A549 (cell line): ENCODE measurements at regions not wholly inside any gene's neighbourhood (a gene's known extent, or its start where the extent isn't known, plus 50 kb on each side); places are given as distances from the start of the nearest gene placed in this dataset.

Experiments
- ATAC-seq, 2 experiments: fragments of 200-7000 bp in 1 of 2; fragments of >200 bp in 1 of 2; cut with Nextera tagmentation in 1 of 2; cut with Tn5 transposase in 1 of 2; 3 replicates each; pipeline versions ENCODE4 v1.8.0 to v1.9.1; 2018 to 2020; ENCODE audit warnings: mild to moderate bottlenecking in 1 of 2, moderate library complexity in 1 of 2
- CTCF ChIA-PET: fragments of 300-600 bp; sonication (Branson Sonifier 250); formaldehyde crosslinking; extraction: SDS; loops from one replicate; lab custom pipeline; 2021; ENCODE audit warnings: antibody characterized with exemption, inconsistent platforms; lab: Yijun Ruan, JAX
- POLR2A ChIA-PET: fragments of 350-600 bp; formaldehyde crosslinking; extraction: SDS; loops from one replicate; lab custom pipeline; 2021; ENCODE audit warnings: antibody characterized with exemption, inconsistent platforms; lab: Yijun Ruan, JAX
- DNase-seq, 2 experiments: peaks; one replicate each; pipeline versions ENCODE4 v3.0.0 to v3.0.0-alpha.2; 2011 to 2016; ENCODE audit warnings: low read depth in 1 of 2, low spot score in 1 of 2
- FAIRE-seq: peaks from 2 replicates; lab custom pipeline; 2011; peaks lifted over from hg19 to GRCh38; lab: Jason Lieb, UNC
- H3K27ac ChIP-seq, 2 experiments: fragments of >200 bp; sonication (Bioruptor Twin); formaldehyde crosslinking; 3 replicates each; pipeline ENCODE4 v1.5.1; 2016 to 2017
- H3K4me1 ChIP-seq: fragments of >200 bp; sonication (Bioruptor Twin); formaldehyde crosslinking; 3 replicates; pipeline ENCODE4 v1.6.1; 2016
- H3K4me2 ChIP-seq: fragments of >200 bp; sonication (Bioruptor Twin); formaldehyde crosslinking; 3 replicates; pipeline ENCODE4 v1.6.1; 2016
- H3K4me3 ChIP-seq: fragments of >200 bp; sonication (Bioruptor Twin); formaldehyde crosslinking; 3 replicates; pipeline ENCODE4 v1.5.1; 2016
- H3K9me3 ChIP-seq: fragments of >200 bp; sonication (Bioruptor Twin); formaldehyde crosslinking; 3 replicates; pipeline ENCODE4 v1.6.1; 2016
- BCL3 ChIP-seq: fragments of >200 bp; sonication (Bioruptor Twin); formaldehyde crosslinking; IDR thresholded peaks from 3 replicates; pipeline ENCODE4 v1.6.1; 2016
- CEBPB ChIP-seq, 2 experiments: fragments of >200 bp in 1 of 2; sonication (Bioruptor Twin) in 1 of 2; formaldehyde crosslinking in 1 of 2; IDR thresholded peaks; 2 replicates each; pipeline ENCODE4 v1.6.1; 2012 to 2016
- CHD2 ChIP-seq: fragments of 150-350 bp; IDR thresholded peaks from 2 replicates; pipeline ENCODE4 v1.6.1; 2014; ENCODE audit warnings: low read length; ENCODE audit not compliant: partially characterized antibody
- E2F6 ChIP-seq: IDR thresholded peaks from 2 replicates; pipeline ENCODE4 v1.6.1; 2012; ENCODE audit warnings: low read depth, borderline replicate concordance
- EHF ChIP-seq: fragments of 250-450 bp; sonication (Bioruptor Pico); IDR thresholded peaks from 2 replicates; pipeline ENCODE4 v1.5.0; 2020; ENCODE audit warnings: mild to moderate bottlenecking
- ESRRA ChIP-seq: fragments of 150-350 bp; IDR thresholded peaks from 2 replicates; pipeline ENCODE4 v1.6.1; 2014; ENCODE audit warnings: mild to moderate bottlenecking, low read length, borderline replicate concordance
- GATA3 ChIP-seq: IDR thresholded peaks from 2 replicates; pipeline ENCODE4 v1.6.1; 2012; ENCODE audit warnings: borderline replicate concordance
- HES2 ChIP-seq: fragments of >200 bp; sonication (Bioruptor Twin); formaldehyde crosslinking; IDR thresholded peaks from 2 replicates; pipeline ENCODE4 v1.6.1; 2016
- HMGXB4 ChIP-seq: fragments of 250-450 bp; sonication (Bioruptor Pico); IDR thresholded peaks from 2 replicates; pipeline ENCODE4 v1.5.0; 2021; ENCODE audit warnings: mild to moderate bottlenecking, moderate library complexity, borderline replicate concordance
- HOXB5 ChIP-seq: fragments of 250-450 bp; sonication (Bioruptor Pico); IDR thresholded peaks from 2 replicates; pipeline ENCODE4 v1.5.0; 2020; ENCODE audit warnings: mild to moderate bottlenecking, moderate library complexity
- JUN ChIP-seq, 2 experiments: fragments of >200 bp; sonication (Bioruptor Twin); formaldehyde crosslinking; IDR thresholded peaks; 2 replicates in 1 of 2; 3 replicates in 1 of 2; pipeline ENCODE4 v1.6.1; 2016 to 2017
- JUNB ChIP-seq: fragments of >200 bp; sonication (Bioruptor Twin); formaldehyde crosslinking; IDR thresholded peaks from 2 replicates; pipeline ENCODE4 v1.6.1; 2016
- MAX ChIP-seq: IDR thresholded peaks from 2 replicates; pipeline ENCODE4 v1.6.1; 2012
- MAZ ChIP-seq: fragments of 150-350 bp; IDR thresholded peaks from 2 replicates; pipeline ENCODE4 v1.6.1; 2014; ENCODE audit warnings: antibody characterized with exemption, low read depth, low read length, borderline replicate concordance
- NFE2L2 ChIP-seq: fragments of 150-350 bp; conservative IDR thresholded peaks from 2 replicates; pipeline ENCODE4 v1.6.1; 2014; ENCODE audit warnings: low read length
- NR3C1 ChIP-seq: fragments of >200 bp; sonication (Bioruptor Twin); formaldehyde crosslinking; IDR thresholded peaks from 3 replicates; pipeline ENCODE4 v1.6.1; 2017
- REST ChIP-seq: fragments of 200-600 bp; sonication (generic); IDR thresholded peaks from 2 replicates; pipeline ENCODE4 v1.6.1; 2016; ENCODE audit warnings: antibody characterized with exemption, mild to moderate bottlenecking, moderate library complexity
- RFX5 ChIP-seq: fragments of 450-650 bp; IDR thresholded peaks from 2 replicates; pipeline ENCODE4 v1.7.1; 2014; ENCODE audit warnings: antibody characterized with exemption, mild to moderate bottlenecking, moderate library complexity
- RNF2 ChIP-seq: fragments of 200-600 bp; sonication (generic); IDR thresholded peaks from 2 replicates; pipeline ENCODE4 v1.6.1; 2016; ENCODE audit warnings: low read depth, mild to moderate bottlenecking, antibody characterized with exemption, moderate library complexity, borderline replicate concordance
- SMC3 ChIP-seq: fragments of >200 bp; sonication (Bioruptor Twin); formaldehyde crosslinking; IDR thresholded peaks from 3 replicates; pipeline ENCODE4 v1.6.1; 2018; ENCODE audit warnings: inconsistent platforms
- ZFP36 ChIP-seq: fragments of 450-650 bp; IDR thresholded peaks from 2 replicates; pipeline ENCODE4 v1.6.1; 2014; ENCODE audit warnings: borderline replicate concordance; ENCODE audit not compliant: partially characterized antibody
- ZNF302 ChIP-seq: fragments of 250-450 bp; sonication (Bioruptor Pico); IDR thresholded peaks from 2 replicates; pipeline ENCODE4 v1.9.0; 2021; ENCODE audit warnings: inconsistent platforms, mild to moderate bottlenecking, moderate library complexity
- WGBS: methylation state at CpG from one replicate; pipeline ENCODE4 v1.1.6; 2017; ENCODE audit errors: missing lambda C conversion rate; 5-methylcytosine and 5-hydroxymethylcytosine counted together

GRCh38 chr7:131019351-131019750 is 285.3 kb upstream of the KLF14 start:
- Histone ChIP-seq H3K4me1 (peaks cover 39% of the 10 kb centered on the region), H3K4me2 (no peak overlapping the region), H3K9me3 (no peaks in the 10 kb centered on the region), H3K27ac (no peak overlapping the region)
- FAIRE-seq (no peak), DNase-seq (no peak), ATAC-seq (no peak)
- WGBS = 94% methylated on average over 1 of the region's 1 CpG
- CTCF ChIA-PET = interaction anchor here (1.3 to 3.7 kb wide), 4 partner anchors 12 to 123 kb away, joined by 4 to 17 read pairs (median 13); no protein-coding TSS in a partner anchor
- TF ChIP-seq MAX (no peak), JUNB (no peak), GATA3 (no peak), NR3C1 (no peak), ESRRA (no peak), ZNF302 (no peak), NFE2L2 (no peak), RFX5 (no peak)
- TF ChIP-seq, all 56 proteins: peak for 0
- POLR2A ChIA-PET = interaction anchor here (0.5 kb wide), 1 partner anchor 14 kb away, joined by 5 read pairs; no protein-coding TSS in a partner anchor
- H3K4me3 ChIP-seq = no peak overlapping the region

GRCh38 chr7:131020759-131021261 is 286.8 kb upstream of the KLF14 start:
- ATAC-seq = 0 out of 6 replicates have a peak, but pooled peaks of 1 of the 2 experiments have one; percentile 9
- CTCF ChIA-PET = interaction anchor here (2.0 to 3.7 kb wide), 3 partner anchors 13 to 124 kb away, joined by 13 to 17 read pairs (median 13); no protein-coding TSS in a partner anchor
- no peak for TF ChIP-seq CHD2
- TF ChIP-seq BCL3 = no peak
- no peak for TF ChIP-seq EHF (CRISPR knock-in tag)
- no peak for TF ChIP-seq HES2
- WGBS = 80% methylated on average over 7 of the region's 7 CpGs
- H3K27ac ChIP-seq = no peak overlapping the region
- peaks cover 24% of the 10 kb centered on the region for H3K4me1 ChIP-seq
- no peak overlapping the region for H3K4me2 ChIP-seq
- no peak overlapping the region for H3K4me3 ChIP-seq
- no peaks in the 10 kb centered on the region for H3K9me3 ChIP-seq
- no peak for DNase-seq
- FAIRE-seq = no peak
- POLR2A ChIA-PET = no interaction called here

- Histone ChIP-seq H3K27ac (no peak overlapping the region), H3K9me3 (no peaks in the 10 kb centered on the region), H3K4me2 (no peak overlapping the region), H3K4me1 (peaks cover 22% of the 10 kb centered on the region), H3K4me3 (no peak overlapping the region)
- CTCF ChIA-PET = interaction anchor here (0.8 to 2.3 kb wide), 3 partner anchors 14 to 39 kb away, joined by 4 to 9 read pairs (median 4); no protein-coding TSS in a partner anchor
- POLR2A ChIA-PET = no interaction called here
- FAIRE-seq (no peak), ATAC-seq (no peak; a peak in 1 of 6 replicates), DNase-seq (no peak)
- no peak for TF ChIP-seq MAZ
- no peak for TF ChIP-seq SMC3
- TF ChIP-seq HOXB5 (CRISPR knock-in tag) = no peak
- TF ChIP-seq HMGXB4 = no peak
- no peak for TF ChIP-seq MAX
- WGBS = 95% methylated on average over 5 of the region's 5 CpGs
Observed at GRCh38 chr7:131021460-131021859, 287.5 kb upstream of the KLF14 start.

GRCh38 chr7:131021902-131022301 is 287.9 kb upstream of the KLF14 start:
- POLR2A ChIA-PET = no interaction called here
- no peak overlapping the region for H3K4me3 ChIP-seq
- ATAC-seq (no peak), DNase-seq (no peak), FAIRE-seq (no peak)
- WGBS = 69% methylated on average over 8 of the region's 8 CpGs
- peaks cover 22% of the 10 kb centered on the region for H3K4me1 ChIP-seq
- H3K4me2 ChIP-seq = no peak overlapping the region
- CTCF ChIA-PET = interaction anchor here (0.8 to 2.3 kb wide), 3 partner anchors 14 to 39 kb away, joined by 4 to 9 read pairs (median 4); no protein-coding TSS in a partner anchor
- no peaks in the 10 kb centered on the region for H3K9me3 ChIP-seq
- H3K27ac ChIP-seq = no peak overlapping the region
- TF ChIP-seq ZFP36 (no peak), CEBPB (IDR thresholded peaks at IDR 0.05) (no peak), REST (no peak), RNF2 (no peak), E2F6 (no peak), JUN (IDR thresholded peaks at IDR 0.05) (no peak)
